GM12873 (cell line): ENCODE measurements at regions not wholly inside any gene's neighbourhood (a gene's known extent, or its start where the extent isn't known, plus 50 kb on each side); places are given as distances from the start of the nearest gene placed in this dataset.

Experiments used
- TF ChIP-seq, protein P1 (sequence below): IDR thresholded peaks from 2 replicates; pipeline ENCODE4 v1.5.1; 2012; ENCODE audit warnings: low read depth, mild to moderate bottlenecking, moderate library complexity, low read length, control low read depth; ENCODE audit not compliant: insufficient read depth; ENCODE audit errors: missing control alignments

DNA sequence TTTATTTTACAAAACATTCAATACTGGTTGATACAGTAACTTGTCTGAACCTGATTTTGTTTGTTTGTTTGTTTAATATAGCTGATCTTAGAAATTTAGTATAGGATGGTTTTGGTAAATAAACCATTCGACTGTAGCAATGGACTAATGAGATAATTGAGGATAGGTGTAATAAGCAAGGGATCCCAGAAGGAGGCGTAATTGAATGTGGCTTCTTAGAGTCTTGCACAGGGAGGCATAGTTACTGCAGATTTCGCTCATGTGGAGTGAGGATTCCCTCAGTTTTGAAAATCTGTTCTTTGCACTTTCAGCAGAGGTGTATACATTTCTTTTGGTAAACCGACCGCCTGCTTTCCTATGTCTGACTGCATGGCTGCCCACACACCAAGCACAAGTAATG is 709.6 kb downstream of the SOCS6 start:
- TF ChIP-seq, protein P1, sequence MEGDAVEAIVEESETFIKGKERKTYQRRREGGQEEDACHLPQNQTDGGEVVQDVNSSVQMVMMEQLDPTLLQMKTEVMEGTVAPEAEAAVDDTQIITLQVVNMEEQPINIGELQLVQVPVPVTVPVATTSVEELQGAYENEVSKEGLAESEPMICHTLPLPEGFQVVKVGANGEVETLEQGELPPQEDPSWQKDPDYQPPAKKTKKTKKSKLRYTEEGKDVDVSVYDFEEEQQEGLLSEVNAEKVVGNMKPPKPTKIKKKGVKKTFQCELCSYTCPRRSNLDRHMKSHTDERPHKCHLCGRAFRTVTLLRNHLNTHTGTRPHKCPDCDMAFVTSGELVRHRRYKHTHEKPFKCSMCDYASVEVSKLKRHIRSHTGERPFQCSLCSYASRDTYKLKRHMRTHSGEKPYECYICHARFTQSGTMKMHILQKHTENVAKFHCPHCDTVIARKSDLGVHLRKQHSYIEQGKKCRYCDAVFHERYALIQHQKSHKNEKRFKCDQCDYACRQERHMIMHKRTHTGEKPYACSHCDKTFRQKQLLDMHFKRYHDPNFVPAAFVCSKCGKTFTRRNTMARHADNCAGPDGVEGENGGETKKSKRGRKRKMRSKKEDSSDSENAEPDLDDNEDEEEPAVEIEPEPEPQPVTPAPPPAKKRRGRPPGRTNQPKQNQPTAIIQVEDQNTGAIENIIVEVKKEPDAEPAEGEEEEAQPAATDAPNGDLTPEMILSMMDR, result peak; percentile 16

DNA sequence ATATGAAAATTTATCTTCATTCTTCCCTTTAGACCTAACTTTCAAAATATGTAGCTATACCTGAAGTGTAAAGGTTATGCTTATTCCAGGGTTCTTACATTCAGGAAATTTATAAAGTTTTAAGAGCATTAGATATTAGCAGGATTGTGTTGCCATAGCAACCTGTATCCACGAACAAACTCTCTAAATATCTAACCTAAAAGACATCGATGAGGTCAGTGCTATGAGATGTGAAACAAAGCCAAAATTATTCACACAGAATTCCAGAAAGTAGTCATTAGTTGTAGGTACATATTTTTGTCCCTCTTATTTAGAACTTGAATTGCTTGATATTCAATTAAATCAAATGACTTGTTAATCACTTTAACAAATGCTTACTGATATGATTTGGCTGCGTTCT is 705.3 kb downstream of the SOCS6 start:
- TF ChIP-seq, protein P1, result no peak

DNA sequence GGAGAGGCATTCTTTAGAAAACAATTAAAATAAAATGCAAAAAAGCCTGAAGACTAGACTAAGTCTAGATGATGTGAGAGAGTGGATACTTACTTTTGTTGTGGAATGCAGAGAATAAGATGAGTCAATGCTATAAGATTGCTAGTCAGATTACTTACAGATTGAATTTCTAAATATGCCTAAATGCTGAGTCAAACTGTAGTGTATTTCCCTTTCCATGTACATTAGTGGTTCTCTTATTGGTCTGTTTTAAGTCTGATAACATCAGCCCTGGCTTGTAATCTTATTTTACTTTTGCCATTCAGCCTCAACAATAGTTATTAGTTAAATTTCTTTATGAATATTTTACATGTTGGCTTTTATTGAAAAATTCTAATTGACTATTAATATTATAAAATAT is 702.7 kb downstream of the SOCS6 start:
- TF ChIP-seq, protein P1, result no peak

DNA sequence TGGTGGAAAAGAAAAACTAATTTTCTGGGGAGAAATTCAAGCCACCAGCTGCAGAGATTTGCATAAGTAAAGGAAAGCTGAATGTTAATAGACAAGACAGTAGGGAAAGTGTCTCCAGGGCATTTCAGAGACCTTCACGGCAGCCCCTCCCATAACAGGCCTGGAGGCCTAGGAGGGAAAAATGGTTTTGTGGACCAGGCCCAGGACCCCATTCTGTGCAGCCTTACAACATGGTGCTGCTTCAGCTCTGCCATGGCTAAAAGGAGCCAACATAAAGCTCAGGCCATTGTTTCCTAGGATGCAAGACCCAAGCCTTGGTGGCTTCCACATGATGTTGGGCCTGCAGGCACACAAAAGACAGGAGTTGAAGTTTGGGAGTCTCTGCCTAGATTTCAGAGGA is 697.1 kb downstream of the SOCS6 start:
- TF ChIP-seq, protein P1, result no peak

DNA sequence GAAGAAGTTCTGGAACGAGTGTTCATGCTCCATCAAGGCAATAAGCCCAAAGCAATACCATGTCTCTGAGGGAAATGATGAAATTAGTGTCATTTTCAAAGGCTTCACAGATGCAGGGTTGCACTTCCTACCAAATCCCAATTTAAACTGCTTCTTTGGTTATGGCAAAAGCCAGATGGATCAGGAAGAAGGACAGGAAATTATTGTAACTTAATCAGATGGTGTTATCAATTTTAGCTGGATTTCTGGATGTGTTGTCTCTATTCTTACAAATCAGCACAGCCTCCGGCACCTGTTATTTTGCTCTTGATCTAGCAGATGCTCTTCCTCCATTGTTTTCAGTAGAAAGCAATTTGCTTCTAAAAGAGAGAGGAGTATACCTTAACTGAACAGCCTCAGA is 693.4 kb downstream of the SOCS6 start:
- TF ChIP-seq, protein P1, result no peak

DNA sequence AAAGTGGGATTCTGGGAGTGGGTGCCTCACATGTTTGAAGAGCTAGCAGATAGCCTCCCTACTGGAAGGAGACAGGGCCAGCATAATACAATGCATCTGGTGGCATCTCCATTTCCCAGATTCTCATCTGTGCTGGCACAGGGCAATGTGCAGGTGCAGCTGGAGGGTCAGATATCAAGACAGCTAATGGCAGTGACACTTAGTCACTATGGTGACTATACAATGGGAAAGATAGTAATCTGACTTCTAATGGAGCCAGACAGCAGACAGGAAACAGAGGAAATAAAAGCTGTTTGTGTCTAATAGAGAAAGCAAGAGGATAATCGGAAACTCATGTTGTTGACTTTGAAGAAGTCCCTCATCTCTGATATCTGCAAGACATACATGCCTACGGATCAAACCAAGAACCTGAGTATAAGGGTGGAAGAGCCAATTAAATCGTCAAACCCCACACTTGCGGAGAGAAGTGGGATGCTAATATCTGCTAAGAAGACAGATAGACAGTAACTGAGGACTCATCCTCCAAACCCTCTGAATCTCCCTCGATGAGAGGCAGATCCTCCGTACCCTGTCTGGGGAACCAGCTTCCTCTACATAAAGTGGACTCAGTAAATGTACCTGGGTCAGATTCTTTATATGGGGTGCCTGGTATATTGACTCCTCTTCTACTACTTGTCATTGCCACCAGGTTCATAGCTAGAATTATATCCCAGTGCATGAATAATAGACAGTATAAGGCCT is 692.7 kb downstream of the SOCS6 start:
- TF ChIP-seq, protein P1, result no peak

DNA sequence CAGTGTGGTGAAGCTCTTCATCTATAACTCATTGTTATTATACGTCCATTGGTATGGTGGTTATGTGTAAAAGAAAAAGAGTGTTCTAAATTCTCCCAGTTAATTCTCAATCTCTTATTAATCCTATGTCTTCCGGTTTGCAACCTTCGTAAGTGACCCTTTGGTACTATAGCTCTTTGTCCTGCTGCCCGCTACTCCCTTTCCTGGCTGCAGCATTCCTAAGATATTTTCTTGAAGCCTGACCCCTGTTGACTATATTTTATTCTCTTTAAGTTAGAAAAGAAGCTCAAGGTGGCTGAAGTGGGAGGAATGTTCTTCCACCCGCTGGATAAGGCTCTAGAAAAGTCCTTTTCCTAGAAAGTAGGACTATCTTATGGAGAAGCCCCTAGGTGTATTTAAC is 684.8 kb downstream of the SOCS6 start:
- TF ChIP-seq, protein P1, result no peak
